GM12878 (cell line): ENCODE measurements at regions not wholly inside any gene's neighbourhood (a gene's known extent, or its start where the extent isn't known, plus 50 kb on each side); places are given as distances from the start of the nearest gene placed in this dataset.

ENCODE experiments used
- ATAC-seq: fragments of 200-7000 bp; cut with Tn5 transposase; 3 replicates; pipeline ENCODE4 v1.9.1; 2020; ENCODE audit warnings: mild to moderate bottlenecking, moderate library complexity
- BruUV-seq: library from RNA; stranded (reverse); fragments of 400-500 nt; replicated peaks from 2 replicates; lab custom pipeline; 2021; lab: Mats Ljungman, UMichigan
- CTCF ChIA-PET: fragments of 300-600 bp; sonication (Branson Sonifier 250); formaldehyde crosslinking; extraction: SDS; loops from one replicate; lab custom pipeline; 2021; ENCODE audit warnings: inconsistent platforms; lab: Yijun Ruan, JAX
- POLR2A ChIA-PET: fragments of 350-600 bp; formaldehyde crosslinking; extraction: SDS; loops from one replicate; lab custom pipeline; 2021; ENCODE audit warnings: inconsistent platforms; lab: Charles Lee
- RAD21 ChIA-PET: fragments of 300-600 bp; sonication (Branson Sonifier 250); formaldehyde crosslinking; loops from one replicate; lab custom pipeline; 2023; ENCODE audit warnings: antibody characterized with exemption; ENCODE audit not compliant: unreplicated experiment; lab: Charles Lee
- SMC1A ChIA-PET: fragments of 300-600 bp; sonication (Branson Sonifier 250); formaldehyde crosslinking; loops from one replicate; lab custom pipeline; 2023; ENCODE audit not compliant: unreplicated experiment, uncharacterized antibody; lab: Charles Lee
- DNase-seq: peaks from one replicate; pipeline ENCODE4 v3.0.0-alpha.2; 2011; ENCODE audit warnings: low read depth, low spot score
- FAIRE-seq: peaks from 3 replicates; lab custom pipeline; 2011; peaks lifted over from hg19 to GRCh38; lab: Jason Lieb, UNC
- H2AFZ ChIP-seq: 2 replicates; pipeline ENCODE4 v1.6.0; 2011; ENCODE audit warnings: low read depth, low read length, control low read depth; ENCODE audit not compliant: control insufficient read depth
- H3K27ac ChIP-seq: 2 replicates; pipeline ENCODE4 v1.5.1; 2011; ENCODE audit warnings: control low read depth; ENCODE audit not compliant: control insufficient read depth, insufficient read depth
- H3K27me3 ChIP-seq, 2 experiments: replicated peaks in 1 of 2; 2 replicates each; pipeline versions ENCODE4 v1.6.0 to v1.6.1; 2011; ENCODE audit warnings: low read length in 1 of 2; ENCODE audit not compliant: control insufficient read depth in 2 of 2, insufficient read depth in 2 of 2
- H3K36me3 ChIP-seq, 2 experiments: 2 replicates each; pipeline ENCODE4 v1.5.1; 2011; ENCODE audit warnings: low read length in 1 of 2; ENCODE audit not compliant: control insufficient read depth in 2 of 2, insufficient read depth in 2 of 2
- H3K4me1 ChIP-seq: 2 replicates; pipeline ENCODE4 v1.6.1; 2011; ENCODE audit warnings: mild to moderate bottlenecking, low read length, moderate library complexity, mixed read lengths; ENCODE audit not compliant: control insufficient read depth, insufficient read depth
- H3K4me2 ChIP-seq: 2 replicates; pipeline ENCODE4 v1.6.0; 2011; ENCODE audit warnings: control low read depth; ENCODE audit not compliant: control insufficient read depth, insufficient read depth
- H3K4me3 ChIP-seq: fragments of 200-600 bp; sonication (generic); 2 replicates; pipeline ENCODE4 v1.5.1; 2016
- H3K79me2 ChIP-seq: 2 replicates; pipeline ENCODE4 v1.6.0; 2011; ENCODE audit warnings: low read length; ENCODE audit not compliant: control insufficient read depth, insufficient read depth
- H3K9ac ChIP-seq: 2 replicates; pipeline ENCODE4 v1.8.0; 2011; ENCODE audit warnings: low read length, control low read depth, mixed read lengths; ENCODE audit not compliant: control insufficient read depth, insufficient read depth
- H3K9me3 ChIP-seq: replicated peaks from 3 replicates; pipeline ENCODE4 v1.5.1; 2011; ENCODE audit warnings: mild to moderate bottlenecking, low read length; ENCODE audit not compliant: control insufficient read depth, insufficient read depth
- H4K20me1 ChIP-seq: 2 replicates; pipeline ENCODE4 v1.6.0; 2011; ENCODE audit not compliant: control insufficient read depth, insufficient read depth
- PKNOX1 ChIP-seq: fragments of 450-650 bp; IDR thresholded peaks from 2 replicates; pipeline ENCODE4 v1.6.1; 2016; ENCODE audit warnings: mild to moderate bottlenecking
- TAF1 ChIP-seq: IDR thresholded peaks from 2 replicates; pipeline ENCODE4 v1.6.1; 2011; ENCODE audit warnings: mild to moderate bottlenecking, low read depth, low read length, borderline replicate concordance
- ZBTB33 ChIP-seq: fragments of 450-650 bp; IDR thresholded peaks from 2 replicates; pipeline ENCODE4 v1.6.1; 2017; ENCODE audit warnings: mild to moderate bottlenecking
- ZNF592 ChIP-seq: fragments of 450-650 bp; IDR thresholded peaks from 2 replicates; pipeline ENCODE4 v1.6.1; 2017; ENCODE audit warnings: mild to moderate bottlenecking, moderate library complexity
- ZSCAN29 ChIP-seq: fragments of 450-650 bp; IDR thresholded peaks from 2 replicates; pipeline ENCODE4 v1.6.1; 2017; ENCODE audit warnings: mild to moderate bottlenecking, moderate library complexity
- WGBS: methylation state at CpG from one replicate; pipeline ENCODE4 v1.1.6; 2016; ENCODE audit warnings: low lambda C conversion rate; ENCODE audit not compliant: insufficient replicate concordance, insufficient coverage; ENCODE audit errors: missing lambda C conversion rate; 5-methylcytosine and 5-hydroxymethylcytosine counted together
- in situ Hi-C: fragments of 300-500 bp; cut with MboI; formaldehyde crosslinking; loops from 9 replicates; pipeline ENCODE4 v1.14.3; 2018; ENCODE audit warnings: mixed read lengths
- intact Hi-C: fragments of 100-400 bp; cut with micrococcal nuclease; formaldehyde crosslinking; loops from one replicate; pipeline ENCODE4 v1.14.2; 2022; ENCODE audit not compliant: unreplicated experiment

- TF ChIP-seq ZBTB33 (no peak), ZSCAN29 (no peak)
These were observed 154.2 kb upstream of the DEPDC1 start (continued) for GRCh38 chr1:68651115-68651514.

- no peaks in the 10 kb centered on the region for H3K79me2 ChIP-seq
- H3K36me3 ChIP-seq, result no peaks in the 10 kb centered on the region
- DNase-seq (no peak), ATAC-seq (no peak), FAIRE-seq (no peak)
- POLR2A ChIA-PET, result no interaction called here
- H3K4me2 ChIP-seq, result no peak overlapping the region
- SMC1A ChIA-PET, result interaction anchor here (1.1 kb wide), 1 partner anchor 9 kb away, joined by 4 read pairs; no protein-coding TSS in a partner anchor
- no TSS peak for BruUV-seq
- H3K4me3 ChIP-seq, result no peak overlapping the region
- CTCF ChIA-PET, result no interaction called here
- 69% methylated on average over 2 of the region's 2 CpGs for WGBS
- no peaks in the 10 kb centered on the region for H3K4me1 ChIP-seq
- RAD21 ChIA-PET, result interaction anchor here (0.6 kb wide), 1 partner anchor 33 kb away, joined by 3 read pairs; no protein-coding TSS in a partner anchor
- intact Hi-C loops, result no loop called here
- no peaks in the 10 kb centered on the region for H3K27me3 ChIP-seq
- no peaks in the 10 kb centered on the region for H4K20me1 ChIP-seq
- no peak overlapping the region for H3K9ac ChIP-seq
- no peaks in the 10 kb centered on the region for H3K9me3 ChIP-seq
- in situ Hi-C loops, result no loop called here
- no peak overlapping the region for H3K27ac ChIP-seq
- TF ChIP-seq PKNOX1, result no peak
- TF ChIP-seq ZNF592, result no peak
- TF ChIP-seq TAF1, result no peak
- no peak overlapping the region for H2AFZ ChIP-seq
These were observed 157.0 kb upstream of the DEPDC1 start for GRCh38 chr1:68653882-68654281.
